A673 (cell line): ENCODE measurements at regions not wholly inside any gene's neighbourhood (a gene's known extent, or its start where the extent isn't known, plus 50 kb on each side); places are given as distances from the start of the nearest gene placed in this dataset.

Experiments
- CTCF ChIP-seq: fragments of 300-800, 200-600 bp; sonication (generic); conservative IDR thresholded peaks from 2 replicates; pipeline ENCODE4 v1.5.1; 2017; ENCODE audit warnings: low read depth, mild to moderate bottlenecking, antibody characterized with exemption, low read length, moderate library complexity, mixed read lengths
- EZH2 ChIP-seq: fragments of 200-600 bp; sonication (generic); IDR thresholded peaks from 2 replicates; pipeline ENCODE4 v1.6.1; 2017; ENCODE audit warnings: borderline replicate concordance, low read depth, mild to moderate bottlenecking, mixed read lengths, antibody characterized with exemption, low read length; ENCODE audit not compliant: poor library complexity, severe bottlenecking

GRCh38 chr11:122167100-122167499, 51.1 kb upstream of the BLID start:
- no peak for TF ChIP-seq CTCF
- no peak for TF ChIP-seq EZH2
